IPS-15b (cell line): ENCODE measurements at regions not wholly inside any gene's neighbourhood (a gene's known extent, or its start where the extent isn't known, plus 50 kb on each side); places are given as distances from the start of the nearest gene placed in this dataset.

Experiments used
- H3K27me3 ChIP-seq: one replicate; pipeline ENCODE4 v1.6.1; 2013; ENCODE audit warnings: low read length; ENCODE audit not compliant: control insufficient read depth, insufficient read depth
- H3K36me3 ChIP-seq: one replicate; pipeline ENCODE4 v1.6.1; 2013; ENCODE audit warnings: low read length; ENCODE audit not compliant: control insufficient read depth, insufficient read depth
- H3K4me1 ChIP-seq: one replicate; pipeline ENCODE4 v1.6.1; 2013; ENCODE audit warnings: mild to moderate bottlenecking, low read length; ENCODE audit not compliant: control insufficient read depth, insufficient read depth
- H3K4me3 ChIP-seq: one replicate; pipeline ENCODE4 v1.5.1; 2013; ENCODE audit warnings: low read depth, low read length
- H3K9ac ChIP-seq: one replicate; pipeline ENCODE4 v1.6.1; 2013; ENCODE audit warnings: low read depth, mild to moderate bottlenecking, low read length
- H3K9me3 ChIP-seq: one replicate; pipeline ENCODE4 v1.6.1; 2013; ENCODE audit warnings: mild to moderate bottlenecking, low read length; ENCODE audit not compliant: control insufficient read depth, insufficient read depth

DNA sequence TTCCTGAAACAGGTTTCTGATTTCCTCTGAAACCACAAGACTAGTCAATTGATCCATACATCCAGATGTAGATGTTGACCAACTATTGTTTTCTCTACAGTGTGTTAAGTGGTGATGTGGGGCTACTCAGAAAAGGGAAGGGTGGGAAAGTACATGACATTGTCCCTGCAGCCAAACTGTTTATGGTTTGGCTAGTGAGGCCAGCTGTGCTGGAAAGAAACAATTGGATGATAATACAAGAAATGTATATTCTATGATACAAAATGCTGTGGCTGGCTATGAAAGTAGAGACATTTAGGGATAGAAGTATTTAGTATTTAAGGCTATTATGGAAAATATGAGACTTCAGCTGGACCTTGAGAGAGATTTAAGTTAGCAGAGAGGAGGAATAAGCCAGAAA lies 244.5 kb downstream of the ADGRL2 start:
- Histone ChIP-seq H3K9ac (no peak overlapping the region), H3K9me3 (no peaks in the 10 kb centered on the region), H3K27me3 (no peaks in the 10 kb centered on the region), H3K4me3 (no peak overlapping the region), H3K36me3 (no peaks in the 10 kb centered on the region), H3K4me1 (no peaks in the 10 kb centered on the region)

GRCh38 chr1:82044536-82044935 lies 243.8 kb downstream of the ADGRL2 start:
- H3K9me3 ChIP-seq = no peaks in the 10 kb centered on the region
- H3K4me1 ChIP-seq = no peaks in the 10 kb centered on the region
- no peak overlapping the region for H3K9ac ChIP-seq
- no peaks in the 10 kb centered on the region for H3K27me3 ChIP-seq
- H3K4me3 ChIP-seq = no peak overlapping the region
- no peaks in the 10 kb centered on the region for H3K36me3 ChIP-seq

DNA sequence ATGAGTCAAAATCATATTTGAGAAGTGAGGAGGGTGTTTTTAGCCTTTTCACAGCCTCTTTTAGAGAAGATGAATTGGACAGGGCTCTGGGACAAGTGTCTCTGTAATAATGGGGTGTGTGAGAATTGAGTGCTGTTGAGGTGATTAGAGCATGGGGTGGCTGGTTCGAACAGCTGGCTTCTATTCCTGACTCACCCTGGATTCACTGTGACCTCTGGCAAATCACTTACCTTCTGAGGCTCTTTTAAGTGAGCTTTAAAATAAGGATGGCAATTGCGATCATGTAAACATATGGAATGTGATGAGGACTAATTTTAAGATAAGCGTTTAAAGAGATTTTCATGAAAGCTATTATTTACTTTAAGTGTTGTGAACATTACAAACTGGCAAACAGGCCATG lies 243.4 kb downstream of the ADGRL2 start:
- Histone ChIP-seq H3K4me1 (no peaks in the 10 kb centered on the region), H3K9me3 (no peaks in the 10 kb centered on the region), H3K9ac (no peak overlapping the region), H3K27me3 (no peaks in the 10 kb centered on the region), H3K36me3 (no peaks in the 10 kb centered on the region), H3K4me3 (no peak overlapping the region)

DNA sequence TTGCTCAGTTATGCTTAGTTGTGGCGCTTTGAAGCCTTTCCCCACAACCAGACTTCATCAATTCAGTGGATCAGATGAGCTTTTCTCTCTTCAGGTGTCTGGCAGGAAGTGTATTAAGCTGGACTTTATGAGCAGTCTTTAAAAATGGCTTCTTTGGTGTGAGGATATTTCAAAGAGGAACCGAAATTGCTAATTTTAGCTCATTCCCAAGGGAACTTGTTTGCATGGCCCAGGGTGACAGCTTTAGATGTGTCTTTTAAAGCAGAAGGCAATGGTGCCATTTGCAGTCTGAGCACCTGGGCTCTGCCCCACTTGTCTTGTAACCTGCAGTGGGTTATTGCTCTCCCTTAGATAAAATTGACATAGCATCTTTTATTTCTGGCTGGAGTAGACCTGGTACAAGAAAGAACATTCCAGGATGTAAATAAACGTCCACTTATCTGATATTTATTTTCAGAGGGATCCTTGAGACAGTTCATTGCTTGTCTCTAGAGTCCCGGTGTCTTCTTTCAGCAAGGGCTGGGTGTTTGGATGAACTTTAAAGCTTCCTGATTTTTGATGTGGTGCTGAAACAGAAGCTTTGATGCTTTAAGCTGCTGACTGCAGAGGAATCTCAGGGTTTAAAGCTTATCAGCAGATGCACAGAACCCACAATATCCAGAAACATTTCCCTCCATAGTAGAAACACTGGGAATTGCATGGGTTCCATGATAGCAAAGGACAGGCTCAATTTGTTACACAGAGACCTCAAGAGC lies 241.7 kb downstream of the ADGRL2 start:
- Histone ChIP-seq H3K9me3 (no peaks in the 10 kb centered on the region), H3K9ac (no peak overlapping the region), H3K4me1 (no peaks in the 10 kb centered on the region), H3K4me3 (no peak overlapping the region), H3K27me3 (no peaks in the 10 kb centered on the region), H3K36me3 (no peaks in the 10 kb centered on the region)
